Peyer's patch (tissue), 4 donors: ENCODE measurements at regions not wholly inside any gene's neighbourhood (a gene's known extent, or its start where the extent isn't known, plus 50 kb on each side); places are given as distances from the start of the nearest gene placed in this dataset.
A peak's percentile ranks its signal among the peaks of the same experiment; 100 is the strongest.

ENCODE experiments used
- DNase-seq, 3 donors: peaks; one replicate each; pipeline ENCODE4 v3.0.0-alpha.2; 2017 to 2019
- H3K27ac ChIP-seq, 4 donors: fragments of 200-600 bp; sonication (generic); one replicate each; pipeline ENCODE4 v1.5.1; 2016 to 2019
- H3K27me3 ChIP-seq, 2 donors: fragments of 200-600 bp; sonication (generic); one replicate each; pipeline ENCODE4 v1.5.1; 2019
- H3K36me3 ChIP-seq, 3 donors: fragments of 200-600 bp; sonication (generic); one replicate each; pipeline ENCODE4 v1.5.1; 2016 to 2019
- H3K4me1 ChIP-seq, 4 donors: fragments of 200-600 bp; sonication (generic); one replicate each; pipeline ENCODE4 v1.5.1; 2016 to 2019
- H3K4me3 ChIP-seq, 4 donors: fragments of 200-600 bp; sonication (generic); 1 replicate in 3 of 4; 2 replicates in 1 of 4; pipeline ENCODE4 v1.5.1; 2016 to 2019; ENCODE audit warnings: mild to moderate bottlenecking in 1 of 4
- H3K9me3 ChIP-seq, 4 donors: fragments of 200-600 bp; sonication (generic); one replicate each; pipeline ENCODE4 v1.5.1; 2016 to 2019; ENCODE audit warnings: mild to moderate bottlenecking in 1 of 4
- POLR2A ChIP-seq, 2 donors: fragments of 450-650 bp; IDR thresholded peaks; one replicate each; pipeline ENCODE4 v1.5.1; 2017; ENCODE audit warnings: antibody characterized with exemption in 2 of 2, mild to moderate bottlenecking in 2 of 2, moderate library complexity in 2 of 2
- TF ChIP-seq, protein P1 (sequence below), 6 experiments: fragments of 450-650 bp in 4 of 6; fragments of 200-600 bp in 2 of 6; sonication (generic) in 1 of 6; IDR thresholded peaks; one replicate each; pipeline ENCODE4 v1.5.1; 2017 to 2019; ENCODE audit warnings: antibody characterized with exemption in 6 of 6, mild to moderate bottlenecking in 3 of 6, moderate library complexity in 1 of 6

DNA sequence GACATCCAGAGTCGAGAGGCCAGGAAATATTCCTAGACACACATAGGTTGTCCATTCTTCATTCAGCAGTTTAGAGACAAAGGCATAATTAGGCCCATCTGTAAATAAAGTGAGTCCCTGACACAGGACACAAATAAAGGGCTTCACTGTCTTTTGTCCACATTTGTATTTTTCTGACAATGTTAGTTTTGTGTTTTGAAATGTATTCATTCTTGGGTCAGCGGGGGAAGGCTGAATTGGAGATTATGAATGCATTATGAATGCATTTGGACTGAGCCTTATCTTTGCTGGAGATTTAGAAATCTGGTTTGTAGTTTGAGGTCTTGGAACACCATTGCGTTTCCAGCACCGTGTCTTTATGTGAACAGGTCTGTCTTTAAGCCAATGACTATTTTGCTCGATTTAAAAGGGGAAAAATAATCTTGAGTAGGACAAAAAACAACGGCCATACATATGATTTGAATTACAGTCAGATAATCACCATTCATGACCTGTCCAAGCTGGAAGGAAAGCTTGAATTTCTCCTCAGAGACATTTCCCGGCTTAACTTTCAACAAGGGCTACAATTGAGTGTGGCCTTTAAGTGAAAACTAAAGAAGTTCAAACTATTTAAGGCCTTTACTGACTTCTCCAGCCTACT lies 334.8 kb downstream of the WDR11 start:
- TF ChIP-seq POLR2A (IDR thresholded peaks at IDR 0.05) = no peak
- TF ChIP-seq, protein P1, sequence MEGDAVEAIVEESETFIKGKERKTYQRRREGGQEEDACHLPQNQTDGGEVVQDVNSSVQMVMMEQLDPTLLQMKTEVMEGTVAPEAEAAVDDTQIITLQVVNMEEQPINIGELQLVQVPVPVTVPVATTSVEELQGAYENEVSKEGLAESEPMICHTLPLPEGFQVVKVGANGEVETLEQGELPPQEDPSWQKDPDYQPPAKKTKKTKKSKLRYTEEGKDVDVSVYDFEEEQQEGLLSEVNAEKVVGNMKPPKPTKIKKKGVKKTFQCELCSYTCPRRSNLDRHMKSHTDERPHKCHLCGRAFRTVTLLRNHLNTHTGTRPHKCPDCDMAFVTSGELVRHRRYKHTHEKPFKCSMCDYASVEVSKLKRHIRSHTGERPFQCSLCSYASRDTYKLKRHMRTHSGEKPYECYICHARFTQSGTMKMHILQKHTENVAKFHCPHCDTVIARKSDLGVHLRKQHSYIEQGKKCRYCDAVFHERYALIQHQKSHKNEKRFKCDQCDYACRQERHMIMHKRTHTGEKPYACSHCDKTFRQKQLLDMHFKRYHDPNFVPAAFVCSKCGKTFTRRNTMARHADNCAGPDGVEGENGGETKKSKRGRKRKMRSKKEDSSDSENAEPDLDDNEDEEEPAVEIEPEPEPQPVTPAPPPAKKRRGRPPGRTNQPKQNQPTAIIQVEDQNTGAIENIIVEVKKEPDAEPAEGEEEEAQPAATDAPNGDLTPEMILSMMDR (IDR thresholded peaks at IDR 0.05) = no peak
- no peaks in the 10 kb centered on the region for H3K9me3 ChIP-seq
- H3K4me1 ChIP-seq = no peaks in the 10 kb centered on the region
- no peaks in the 10 kb centered on the region for H3K27me3 ChIP-seq
- no peaks in the 10 kb centered on the region for H3K36me3 ChIP-seq
- H3K4me3 ChIP-seq = no peak overlapping the region
- no peak overlapping the region for H3K27ac ChIP-seq
- DNase-seq = no peak

DNA sequence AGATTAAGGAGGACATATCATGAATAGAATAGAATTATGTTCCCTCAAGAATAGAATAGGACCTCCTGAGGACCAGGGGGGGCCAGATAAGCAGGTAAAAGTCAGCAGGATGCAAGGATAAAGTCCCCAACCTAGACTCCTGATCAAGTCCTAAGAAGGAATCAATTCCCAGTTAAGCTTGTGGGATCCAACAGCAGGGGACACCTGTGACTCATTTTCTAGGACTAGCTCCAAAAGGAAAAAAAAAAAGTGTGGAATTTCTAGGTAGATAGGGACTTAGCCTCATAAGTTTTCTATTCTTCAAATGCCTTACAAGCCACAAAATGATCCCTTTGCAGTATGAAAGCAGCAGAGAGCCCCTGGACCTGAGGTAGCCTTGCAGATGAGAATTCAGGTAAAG lies 336.2 kb downstream of the WDR11 start:
- no peak for TF ChIP-seq POLR2A (IDR thresholded peaks at IDR 0.05)
- Histone ChIP-seq H3K9me3 (no peaks in the 10 kb centered on the region), H3K27me3 (no peaks in the 10 kb centered on the region), H3K27ac (no peak overlapping the region), H3K36me3 (no peaks in the 10 kb centered on the region), H3K4me1 (no peaks in the 10 kb centered on the region), H3K4me3 (no peak overlapping the region)
- DNase-seq = no peak

- H3K27me3 ChIP-seq = no peaks in the 10 kb centered on the region
- DNase-seq = peak in 1 of 3 donors; percentile 55
- TF ChIP-seq POLR2A (IDR thresholded peaks at IDR 0.05) = no peak
- TF ChIP-seq, protein P1 (IDR thresholded peaks at IDR 0.05) = peak in 3 of 6 experiments; percentile 62 to 69 (median 68)
- no peak overlapping the region for H3K27ac ChIP-seq
- H3K4me3 ChIP-seq = no peak overlapping the region
- H3K4me1 ChIP-seq = no peaks in the 10 kb centered on the region
- H3K36me3 ChIP-seq = no peaks in the 10 kb centered on the region
- no peaks in the 10 kb centered on the region for H3K9me3 ChIP-seq
These were observed 336.8 kb downstream of the WDR11 start for GRCh38 chr10:121188005-121188404.

DNA sequence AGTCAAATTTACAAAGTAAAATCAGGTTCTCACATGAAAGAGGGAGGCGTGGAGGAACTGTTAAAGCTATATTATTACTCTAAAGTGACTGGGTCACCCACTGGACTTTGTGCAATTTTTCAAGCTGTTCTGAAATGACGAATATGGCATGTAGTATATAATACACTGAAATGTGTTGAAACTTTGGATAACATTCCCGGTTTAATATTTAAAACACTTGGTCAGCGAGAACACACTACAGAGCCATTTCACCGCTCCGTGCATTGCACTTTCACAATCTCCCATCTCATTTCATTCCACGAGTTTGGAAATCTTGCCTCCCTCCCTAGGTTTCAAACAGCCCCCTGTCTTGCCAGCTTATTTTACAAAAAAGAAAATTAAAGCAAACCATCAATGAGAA lies 337.9 kb downstream of the WDR11 start:
- Histone ChIP-seq H3K4me3 (no peak overlapping the region), H3K27ac (no peak overlapping the region), H3K27me3 (no peaks in the 10 kb centered on the region), H3K9me3 (no peaks in the 10 kb centered on the region), H3K4me1 (no peaks in the 10 kb centered on the region), H3K36me3 (no peaks in the 10 kb centered on the region)
- TF ChIP-seq POLR2A (IDR thresholded peaks at IDR 0.05) = no peak
- TF ChIP-seq, protein P1 (IDR thresholded peaks at IDR 0.05) = no peak
- no peak for DNase-seq

DNA sequence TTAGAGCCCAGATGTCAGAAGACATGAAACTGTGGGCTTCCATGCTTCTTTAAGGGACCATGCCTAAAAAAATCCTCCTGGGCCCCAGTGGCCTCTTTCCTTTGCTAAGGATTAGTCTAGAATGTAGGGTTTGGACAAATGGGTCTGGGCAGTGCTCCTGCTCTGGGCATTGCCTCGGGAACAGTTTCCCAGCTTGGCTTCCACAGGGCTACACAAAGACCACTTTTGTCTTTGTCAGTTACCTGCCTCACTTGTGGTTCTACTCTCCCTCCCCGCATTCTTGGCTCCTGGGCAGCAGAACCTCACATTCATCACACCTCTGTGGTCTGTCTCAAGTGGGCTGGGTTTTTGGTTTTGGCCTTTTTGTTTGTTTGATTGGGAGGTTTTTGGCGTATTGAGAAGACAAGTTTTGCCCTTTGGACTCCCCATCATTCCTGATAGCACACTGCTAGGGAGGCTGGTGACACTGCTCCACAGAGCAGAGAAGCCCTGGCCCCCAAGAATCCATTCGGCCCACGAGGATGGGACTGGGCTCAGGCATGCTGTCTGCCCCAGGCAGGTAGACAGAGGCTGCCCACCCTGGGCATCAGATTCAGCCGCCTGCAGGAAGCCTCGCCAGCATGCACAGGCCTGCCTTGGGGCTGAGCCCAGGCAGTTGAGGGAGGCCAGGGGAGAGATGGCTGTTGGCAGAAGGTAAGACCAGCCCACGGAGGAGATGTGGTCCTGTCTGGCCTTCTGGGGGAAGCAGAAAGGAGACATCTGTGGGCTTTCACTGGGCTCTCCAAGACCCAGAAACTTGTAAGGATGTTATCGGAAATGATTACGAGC lies 343.7 kb downstream of the WDR11 start:
- Histone ChIP-seq H3K27ac (no peak overlapping the region), H3K27me3 (no peaks in the 10 kb centered on the region), H3K4me1 (no peaks in the 10 kb centered on the region)

DNA sequence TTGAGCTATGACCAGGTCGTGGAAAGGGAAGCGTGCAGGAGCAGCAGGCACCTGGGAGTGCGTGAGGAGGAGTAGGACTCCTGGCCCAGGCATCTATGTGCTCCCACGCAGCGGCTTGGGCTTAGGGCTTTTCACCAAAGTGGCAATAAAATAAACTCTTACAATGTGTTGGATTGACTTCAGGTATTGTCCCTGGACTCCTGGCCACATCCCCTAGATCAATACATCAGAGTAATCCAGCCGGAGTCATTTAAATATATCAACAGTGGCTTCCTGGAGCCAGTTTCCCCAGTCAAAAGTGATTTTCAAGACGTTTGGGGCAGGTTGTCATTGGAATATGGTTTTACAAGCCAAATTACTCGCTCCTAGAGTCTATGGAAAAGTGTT lies 344.4 kb downstream of the WDR11 start:
- no peaks in the 10 kb centered on the region for H3K27me3 ChIP-seq
- H3K4me3 ChIP-seq = no peak overlapping the region
- H3K9me3 ChIP-seq = no peaks in the 10 kb centered on the region
- no peaks in the 10 kb centered on the region for H3K4me1 ChIP-seq
- no peak overlapping the region for H3K27ac ChIP-seq
- TF ChIP-seq, protein P1 (IDR thresholded peaks at IDR 0.05) = no peak
- TF ChIP-seq POLR2A (IDR thresholded peaks at IDR 0.05) = no peak
- no peak for DNase-seq
- H3K36me3 ChIP-seq = no peaks in the 10 kb centered on the region

More for the DNA sequence above, 343.7 kb downstream of the WDR11 start:
- no peak overlapping the region for H3K4me3 ChIP-seq
- TF ChIP-seq POLR2A (IDR thresholded peaks at IDR 0.05) = no peak
- TF ChIP-seq, protein P1 (IDR thresholded peaks at IDR 0.05) = no peak
- no peaks in the 10 kb centered on the region for H3K9me3 ChIP-seq
- H3K36me3 ChIP-seq = no peaks in the 10 kb centered on the region
- no peak for DNase-seq
